Activated CD8-positive, alpha-beta memory T cell treated with anti-CD3 and anti-CD28 coated beads, Interleukin-2, amount 50 U/mL, for 4 hours (primary cell): ENCODE measurements at regions not wholly inside any gene's neighbourhood (a gene's known extent, or its start where the extent isn't known, plus 50 kb on each side); places are given as distances from the start of the nearest gene placed in this dataset.

Source experiments
- DNase-seq: peaks from one replicate; pipeline ENCODE4 v3.0.0-alpha.2; 2020

GRCh38 chr2:71888751-71889445 is 258.8 kb downstream of the CYP26B1 start:
- no peak for DNase-seq

GRCh38 chr2:71887196-71887595 is 260.5 kb downstream of the CYP26B1 start:
- no peak for DNase-seq

GRCh38 chr2:71886241-71886640 is 261.4 kb downstream of the CYP26B1 start:
- no peak for DNase-seq

GRCh38 chr2:71884303-71885042 is 263.2 kb downstream of the CYP26B1 start:
- no peak for DNase-seq

- no peak for DNase-seq
Observed at GRCh38 chr2:71882949-71883472, 264.7 kb downstream of the CYP26B1 start.

GRCh38 chr2:71882236-71882946 is 265.3 kb downstream of the CYP26B1 start:
- DNase-seq, result no peak

- DNase-seq, result no peak
Observed at GRCh38 chr2:71880846-71881610, 266.6 kb downstream of the CYP26B1 start.

GRCh38 chr2:71880287-71880686 is 267.4 kb downstream of the CYP26B1 start:
- DNase-seq, result no peak

GRCh38 chr2:71879509-71880184 is 268.0 kb downstream of the CYP26B1 start:
- no peak for DNase-seq

GRCh38 chr2:71878626-71879508 is 268.8 kb downstream of the CYP26B1 start:
- no peak for DNase-seq

- DNase-seq, result no peak
Observed at GRCh38 chr2:71877636-71878035, 270.0 kb downstream of the CYP26B1 start.

GRCh38 chr2:71876542-71877451 is 270.9 kb downstream of the CYP26B1 start:
- no peak for DNase-seq

GRCh38 chr2:71872466-71873051 is 275.1 kb downstream of the CYP26B1 start:
- no peak for DNase-seq

- no peak for DNase-seq
Observed at GRCh38 chr2:71865391-71865965, 282.2 kb downstream of the CYP26B1 start.

GRCh38 chr2:71864085-71864484 is 283.6 kb downstream of the CYP26B1 start:
- DNase-seq, result no peak

- no peak for DNase-seq
Observed at GRCh38 chr2:71863396-71863795, 284.3 kb downstream of the CYP26B1 start.

GRCh38 chr2:71862921-71863320 is 284.7 kb downstream of the CYP26B1 start:
- no peak for DNase-seq

- DNase-seq, result no peak
Observed at GRCh38 chr2:71861186-71862160, 286.2 kb downstream of the CYP26B1 start.
